K562 (cell line): ENCODE measurements at regions not wholly inside any gene's neighbourhood (a gene's known extent, or its start where the extent isn't known, plus 50 kb on each side); places are given as distances from the start of the nearest gene placed in this dataset.

Source experiments
- ATAC-seq: fragments of 200-7000 bp; cut with Tn5 transposase; 3 replicates; pipeline ENCODE4 v1.9.1; 2020; ENCODE audit warnings: moderate library complexity
- BruUV-seq: library from RNA; stranded (reverse); fragments of 400-500 nt; replicated peaks from 2 replicates; lab custom pipeline; 2021; lab: Mats Ljungman, UMichigan
- CTCF ChIA-PET: fragments of 300-600 bp; formaldehyde crosslinking; extraction: SDS; loops from one replicate; lab custom pipeline; 2021; ENCODE audit warnings: low intra/inter-chr PET ratio; lab: Yijun Ruan, JAX
- POLR2A ChIA-PET: fragments of 300-600, 350-650 bp; sonication (Branson Sonifier 250); formaldehyde crosslinking; extraction: SDS; loops from one replicate; lab custom pipeline; 2021; ENCODE audit warnings: antibody characterized with exemption, inconsistent platforms; lab: Yijun Ruan, JAX
- DNase-seq, 4 experiments: peaks; one replicate each; pipeline versions ENCODE4 v3.0.0 to v3.0.0-alpha.2; 2011 to 2018; ENCODE audit warnings: low spot score in 3 of 4, mixed read lengths in 3 of 4; ENCODE audit errors: extremely low read depth in 1 of 4
- FAIRE-seq: peaks from 2 replicates; lab custom pipeline; 2011; peaks lifted over from hg19 to GRCh38; lab: Jason Lieb, UNC
- H2AFZ ChIP-seq: 2 replicates; pipeline ENCODE4 v1.6.0; 2011; ENCODE audit warnings: low read depth, low read length, control low read depth, inconsistent platforms
- H3K27ac ChIP-seq: fragments of 200-600 bp; 3 replicates; pipeline ENCODE4 v1.8.0; 2011; ENCODE audit warnings: low read depth, mild to moderate bottlenecking, control low read depth, inconsistent platforms, low read length, moderate library complexity, mixed read lengths; ENCODE audit errors: extremely low read depth
- H3K27me3 ChIP-seq, 2 experiments: fragments of 300-600 bp in 1 of 2; 2 replicates in 1 of 2; 3 replicates in 1 of 2; pipeline versions ENCODE4 v1.6.0 to v1.8.0; 2011; ENCODE audit warnings: inconsistent platforms in 2 of 2, low read length in 2 of 2, mild to moderate bottlenecking in 1 of 2, mixed read lengths in 1 of 2, moderate library complexity in 1 of 2; ENCODE audit not compliant: control insufficient read depth in 2 of 2, insufficient read depth in 2 of 2
- H3K36me3 ChIP-seq: fragments of 300-600 bp; 3 replicates; pipeline ENCODE4 v1.8.0; 2011; ENCODE audit warnings: mild to moderate bottlenecking, low read length, inconsistent platforms; ENCODE audit not compliant: control insufficient read depth, insufficient read depth
- H3K4me1 ChIP-seq, 2 experiments: fragments of 200-600 bp in 1 of 2; replicated peaks in 1 of 2; 2 replicates in 1 of 2; 3 replicates in 1 of 2; pipeline versions ENCODE4 v1.5.1 to v1.8.0; 2011; ENCODE audit warnings: inconsistent platforms in 2 of 2, low read length in 2 of 2, mild to moderate bottlenecking in 1 of 2, mixed read lengths in 1 of 2, moderate library complexity in 1 of 2; ENCODE audit not compliant: control insufficient read depth in 2 of 2, insufficient read depth in 2 of 2
- H3K4me2 ChIP-seq: 2 replicates; pipeline ENCODE4 v1.6.1; 2011; ENCODE audit warnings: low read length, control low read depth, inconsistent platforms, mixed read lengths; ENCODE audit not compliant: insufficient read depth
- H3K4me3 ChIP-seq: fragments of 200-600 bp; sonication (generic), shearing (Covaris generic); 2 replicates; pipeline ENCODE4 v1.5.1; 2016; ENCODE audit warnings: control low read depth, inconsistent platforms
- H3K79me2 ChIP-seq: fragments of 200-600 bp; 3 replicates; pipeline ENCODE4 v1.8.0; 2011; ENCODE audit warnings: low read length, inconsistent platforms; ENCODE audit not compliant: control insufficient read depth, insufficient read depth
- H3K9ac ChIP-seq, 2 experiments: 2 replicates each; pipeline versions ENCODE4 v1.6.0 to v1.6.1; 2011; ENCODE audit warnings: low read depth in 2 of 2, low read length in 2 of 2, control low read depth in 1 of 2, inconsistent platforms in 1 of 2, mild to moderate bottlenecking in 1 of 2, mixed read lengths in 1 of 2; ENCODE audit not compliant: insufficient read depth in 1 of 2
- H3K9me1 ChIP-seq: one replicate; pipeline ENCODE4 v1.6.0; 2011; ENCODE audit warnings: inconsistent platforms, mild to moderate bottlenecking, low read length, moderate library complexity; ENCODE audit not compliant: control insufficient read depth, insufficient read depth
- H3K9me3 ChIP-seq: replicated peaks from 2 replicates; pipeline ENCODE4 v1.5.1; 2011; ENCODE audit warnings: low read depth, low read length, inconsistent platforms; ENCODE audit not compliant: control insufficient read depth, insufficient read depth
- H4K20me1 ChIP-seq: replicated peaks from 2 replicates; pipeline ENCODE4 v1.6.1; 2011; ENCODE audit warnings: low read length, inconsistent platforms, mixed read lengths; ENCODE audit not compliant: control insufficient read depth, insufficient read depth
- DNMT1 ChIP-seq: fragments of 450-650 bp; IDR thresholded peaks from 2 replicates; pipeline ENCODE4 v1.6.1; 2016; ENCODE audit warnings: antibody characterized with exemption, mild to moderate bottlenecking
- E2F4 ChIP-seq: sonication (generic); formaldehyde crosslinking; IDR thresholded peaks from 2 replicates; pipeline ENCODE4 v1.8.0; 2022; ENCODE audit warnings: mild to moderate bottlenecking, low read depth, missing genetic modification reagents
- EHMT2 ChIP-seq: fragments of 450-650 bp; IDR thresholded peaks from 2 replicates; pipeline ENCODE4 v1.6.1; 2018; ENCODE audit warnings: antibody characterized with exemption
- FOXK1 ChIP-seq: sonication (generic); formaldehyde crosslinking; IDR thresholded peaks from 2 replicates; pipeline ENCODE4 v1.8.0; 2022; ENCODE audit warnings: missing genetic modification reagents, mild to moderate bottlenecking, borderline replicate concordance
- HNRNPK ChIP-seq: fragments of 200-400 bp; formaldehyde crosslinking; IDR thresholded peaks from one replicate; pipeline ENCODE4 v1.6.1; 2018; ENCODE audit warnings: mild to moderate bottlenecking, low read depth, low read length; ENCODE audit not compliant: poor library complexity, severe bottlenecking
- HNRNPL ChIP-seq: fragments of 200-400 bp; formaldehyde crosslinking; IDR thresholded peaks from 2 replicates; pipeline ENCODE4 v1.6.1; 2017; ENCODE audit warnings: low read depth, mild to moderate bottlenecking, low read length
- HNRNPUL1 ChIP-seq: fragments of 200-400 bp; formaldehyde crosslinking; IDR thresholded peaks from 2 replicates; pipeline ENCODE4 v1.6.1; 2017; ENCODE audit warnings: low read length
- MBD1 ChIP-seq: fragments of 250-450 bp; sonication (Bioruptor Pico); IDR thresholded peaks from 2 replicates; pipeline ENCODE4 v1.8.0; 2022; ENCODE audit warnings: inconsistent platforms
- NRF1 ChIP-seq, 2 experiments: fragments of 450-650 bp; IDR thresholded peaks in 1 of 2; conservative IDR thresholded peaks in 1 of 2; 2 replicates each; pipeline ENCODE4 v1.6.1; 2014; ENCODE audit warnings: mild to moderate bottlenecking in 2 of 2
- POLR2G ChIP-seq: fragments of 200-400 bp; formaldehyde crosslinking; IDR thresholded peaks from 2 replicates; pipeline ENCODE4 v1.6.1; 2017; ENCODE audit warnings: low read depth, mild to moderate bottlenecking, antibody characterized with exemption, low read length, moderate library complexity
- PTBP1 ChIP-seq: fragments of 200-400 bp; formaldehyde crosslinking; IDR thresholded peaks from 2 replicates; pipeline ENCODE4 v1.6.1; 2017; ENCODE audit warnings: low read depth, low read length
- TAF9B ChIP-seq: fragments of 450-650 bp; IDR thresholded peaks from 2 replicates; pipeline ENCODE4 v1.6.1; 2018; ENCODE audit warnings: mild to moderate bottlenecking; ENCODE audit not compliant: partially characterized antibody
- ZFP30 ChIP-seq: fragments of 250-450 bp; sonication (Bioruptor Pico); IDR thresholded peaks from 2 replicates; pipeline ENCODE4 v1.8.0; 2022; ENCODE audit warnings: moderate library complexity, mild to moderate bottlenecking, inconsistent platforms, borderline replicate concordance
- ZFPM2 ChIP-seq: fragments of 250-450 bp; sonication (Bioruptor Pico); IDR thresholded peaks from 2 replicates; pipeline ENCODE4 v1.5.1; 2022; ENCODE audit warnings: mild to moderate bottlenecking
- ZNF143 ChIP-seq: sonication (generic); formaldehyde crosslinking; IDR thresholded peaks from 2 replicates; pipeline ENCODE4 v1.9.0; 2022; ENCODE audit warnings: mild to moderate bottlenecking, missing genetic modification reagents
- ZNF76 ChIP-seq: fragments of 250-450 bp; sonication (Bioruptor Pico); IDR thresholded peaks from 2 replicates; pipeline ENCODE4 v1.4.0; 2020; ENCODE audit warnings: mild to moderate bottlenecking, moderate library complexity, borderline replicate concordance
- ZSCAN32 ChIP-seq: fragments of 450-650 bp; formaldehyde crosslinking; IDR thresholded peaks from 2 replicates; pipeline ENCODE4 v1.4.0; 2020; ENCODE audit warnings: mild to moderate bottlenecking, moderate library complexity
- WGBS: fragments of 100-300 bp; shearing (Covaris generic); methylation state at CpG from one replicate; pipeline ENCODE4 v1.1.6; 2016; ENCODE audit warnings: low coverage, mixed read lengths; ENCODE audit not compliant: insufficient coverage; ENCODE audit errors: missing lambda C conversion rate; 5-methylcytosine and 5-hydroxymethylcytosine counted together
- in situ Hi-C: fragments of 300-500 bp; cut with MboI; formaldehyde crosslinking; loops from 4 replicates; pipeline ENCODE4 v1.15.0; 2018; ENCODE audit warnings: inconsistent platforms, mixed read lengths
- intact Hi-C: fragments of 100-400 bp; cut with micrococcal nuclease; formaldehyde crosslinking; loops from 2 replicates; pipeline ENCODE4 v1.14.2; 2022

GRCh38 chr22:27163162-27164137 is 506.1 kb downstream of the MIAT start:
- TF ChIP-seq MBD1 (CRISPR knock-in tag) (no peak), E2F4 (CRISPR knock-in tag) (no peak), ZNF143 (no peak), NRF1 (conservative IDR thresholded peaks at IDR 0.05 in 1 of 2, IDR thresholded peaks at IDR 0.05 in 1 of 2) (no peak), DNMT1 (no peak), EHMT2 (no peak), HNRNPK (no peak), ZFPM2 (CRISPR knock-in tag) (no peak), TAF9B (no peak), HNRNPUL1 (no peak), HNRNPL (no peak), PTBP1 (no peak), POLR2G (no peak), ZNF76 (CRISPR knock-in tag) (no peak), ZSCAN32 (CRISPR knock-in tag) (no peak), ZFP30 (CRISPR knock-in tag) (no peak), FOXK1 (CRISPR knock-in tag) (no peak)
- Histone ChIP-seq H3K27me3 (peaks cover 0 to 11% of the 10 kb centered on the region in 2 experiments; a peak in 2 of 5 replicates), H2AFZ (no peak overlapping the region), H3K79me2 (no peaks in the 10 kb centered on the region), H4K20me1 (no peaks in the 10 kb centered on the region), H3K27ac (no peak overlapping the region), H3K36me3 (no peaks in the 10 kb centered on the region), H3K4me1 (no peaks in the 10 kb centered on the region; a peak in 1 of 5 replicates), H3K9me1 (no peaks in the 10 kb centered on the region), H3K9ac (no peak overlapping the region), H3K4me3 (no peak overlapping the region), H3K4me2 (no peak overlapping the region), H3K9me3 (no peaks in the 10 kb centered on the region)
- in situ Hi-C loops (no loop called here), intact Hi-C loops (no loop called here)
- no TSS peak for BruUV-seq
- ChIA-PET CTCF (no interaction called here), POLR2A (interaction anchor here (0.7 to 1.0 kb wide), 2 partner anchors 37 to 43 kb away, joined by 3 read pairs; no protein-coding TSS in a partner anchor)
- ATAC-seq (no peak), DNase-seq (no peak), FAIRE-seq (no peak)
- WGBS: 0% methylated on average over 4 of the region's 6 CpGs
